ENCODE measurements at regions not wholly inside any gene's neighbourhood (a gene's known extent, or its start where the extent isn't known, plus 50 kb on each side); places are given as distances from the start of the nearest gene placed in this dataset.
"Not testable (repeated sequence)": the region's sequence is repeated elsewhere in the genome, so short reads cannot be mapped to it uniquely, and the experiment has no call there.

- not testable (repeated sequence) for DNase-seq (ENCODE audit: low read depth in 2 of 2)
Measured at GRCh38 chr2:111500536-111501062, 379.9 kb downstream of the BCL2L11 start.

- not testable (repeated sequence) for DNase-seq (ENCODE audit: low read depth in 2 of 2)
Measured at GRCh38 chr2:111503844-111504570, 380.0 kb downstream of the ANAPC1 start.

- DNase-seq (ENCODE audit: low read depth in 2 of 2), result not testable (repeated sequence)
Measured at GRCh38 chr2:111504571-111504942, 379.4 kb downstream of the ANAPC1 start.

GRCh38 chr2:111505267-111505666 is 378.7 kb downstream of the ANAPC1 start:
- DNase-seq (ENCODE audit: low read depth in 2 of 2), result not testable (repeated sequence)

GRCh38 chr2:111506936-111507335 is 377.1 kb downstream of the ANAPC1 start:
- DNase-seq (ENCODE audit: low read depth in 2 of 2), result not testable (repeated sequence)

- not testable (repeated sequence) for DNase-seq (ENCODE audit: low read depth in 2 of 2)
Measured at GRCh38 chr2:111509225-111509869, 374.6 kb downstream of the ANAPC1 start.

GRCh38 chr2:111510384-111510783 is 373.6 kb downstream of the ANAPC1 start:
- DNase-seq (ENCODE audit: low read depth in 2 of 2), result not testable (repeated sequence)

- DNase-seq (ENCODE audit: low read depth in 2 of 2), result not testable (repeated sequence)
Measured at GRCh38 chr2:111511062-111511461, 372.9 kb downstream of the ANAPC1 start.

GRCh38 chr2:111512378-111512777 is 371.6 kb downstream of the ANAPC1 start:
- not testable (repeated sequence) for DNase-seq (ENCODE audit: low read depth in 2 of 2)

- not testable (repeated sequence) for DNase-seq (ENCODE audit: low read depth in 2 of 2)
Measured at GRCh38 chr2:111514138-111514537, 369.9 kb downstream of the ANAPC1 start.

- DNase-seq (ENCODE audit: low read depth in 2 of 2), result not testable (repeated sequence)
Measured at GRCh38 chr2:111517050-111517720, 366.8 kb downstream of the ANAPC1 start.

- DNase-seq (ENCODE audit: low read depth in 2 of 2), result not testable (repeated sequence)
Measured at GRCh38 chr2:111517721-111518053, 366.3 kb downstream of the ANAPC1 start.

- no peak for DNase-seq (ENCODE audit: low read depth in 2 of 2)
Measured at GRCh38 chr2:111519071-111519470, 364.9 kb downstream of the ANAPC1 start.

- DNase-seq (ENCODE audit: low read depth in 2 of 2), result no peak
Measured at GRCh38 chr2:111522231-111522768, 361.7 kb downstream of the ANAPC1 start.

GRCh38 chr2:111523009-111523408 is 361.0 kb downstream of the ANAPC1 start:
- no peak for DNase-seq (ENCODE audit: low read depth in 2 of 2)

GRCh38 chr2:111525026-111525425 is 359.0 kb downstream of the ANAPC1 start:
- DNase-seq (ENCODE audit: low read depth in 2 of 2), result not testable (repeated sequence)

- not testable (repeated sequence) for DNase-seq (ENCODE audit: low read depth in 2 of 2)
Measured at GRCh38 chr2:111526041-111526639, 357.9 kb downstream of the ANAPC1 start.

- not testable (repeated sequence) for DNase-seq (ENCODE audit: low read depth in 2 of 2)
Measured at GRCh38 chr2:111527707-111528400, 356.1 kb downstream of the ANAPC1 start.

GRCh38 chr2:111529022-111529421 is 355.0 kb downstream of the ANAPC1 start:
- not testable (repeated sequence) for DNase-seq (ENCODE audit: low read depth in 2 of 2)

GRCh38 chr2:111530239-111530965 is 353.6 kb downstream of the ANAPC1 start:
- not testable (repeated sequence) for DNase-seq (ENCODE audit: low read depth in 2 of 2)
